ENCODE measurements at regions not wholly inside any gene's neighbourhood (a gene's known extent, or its start where the extent isn't known, plus 50 kb on each side); places are given as distances from the start of the nearest gene placed in this dataset.

DNA sequence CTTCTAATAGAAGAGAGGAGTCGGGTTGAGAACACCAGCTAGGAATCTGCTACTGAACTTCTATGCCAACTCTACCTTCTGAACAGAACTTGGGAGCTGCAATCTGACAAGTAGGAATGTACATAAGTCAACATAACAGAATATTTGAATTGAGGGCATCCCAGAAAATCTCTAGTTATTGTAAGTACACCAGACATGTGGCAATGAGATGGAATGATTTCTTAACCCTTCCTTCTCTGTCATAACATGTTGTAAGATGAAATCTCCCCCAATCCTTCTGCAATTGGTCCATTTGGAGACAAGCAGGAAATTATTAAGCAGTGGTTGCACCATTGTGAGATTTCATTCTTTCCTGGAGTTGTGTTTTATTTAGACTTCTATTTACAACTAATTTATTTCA, 68.7 kb upstream of the TMPO start:
- no peak for DNase-seq (ENCODE audit: low read depth in 3 of 3, low spot score in 2 of 3)

DNA sequence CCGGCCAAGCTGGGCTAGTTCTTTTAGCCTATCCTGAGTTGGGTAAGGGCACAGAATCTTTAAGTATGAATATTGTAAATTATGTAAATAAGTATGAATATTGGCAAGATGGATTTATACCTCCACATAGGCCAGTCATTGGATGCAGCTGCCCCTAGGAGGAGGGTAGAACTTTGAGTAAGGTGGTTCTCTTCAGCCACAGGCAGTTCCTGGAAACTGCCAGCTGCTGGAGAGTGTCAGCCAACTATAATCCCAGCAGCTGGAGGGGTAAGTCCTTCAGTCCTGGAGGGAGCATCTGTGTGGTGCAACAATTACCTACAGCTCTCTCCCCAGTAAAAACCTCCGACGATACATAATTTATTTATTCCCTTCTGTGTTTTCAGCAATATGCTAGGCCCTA, 65.8 kb upstream of the TMPO start:
- DNase-seq (ENCODE audit: low read depth in 3 of 3, low spot score in 2 of 3): no peak

DNA sequence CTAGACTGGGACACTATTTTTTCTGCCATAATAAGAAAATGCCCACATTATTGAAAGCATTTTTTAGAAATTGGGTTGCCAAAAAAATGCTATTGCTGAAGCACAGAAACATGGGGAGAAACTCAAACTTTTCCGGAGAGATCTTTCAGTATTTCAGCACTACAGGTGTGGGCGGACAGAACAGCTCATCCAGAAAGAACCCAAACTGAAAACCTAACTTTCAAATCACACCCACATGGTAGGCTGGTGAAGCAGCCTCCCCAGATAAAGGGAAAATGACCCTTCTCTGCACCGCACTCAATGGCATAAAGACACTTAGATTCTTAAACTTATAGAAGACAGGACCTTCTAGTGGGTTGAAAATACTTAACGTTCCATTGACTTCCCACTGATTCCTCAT, 62.3 kb upstream of the TMPO start:
- DNase-seq (ENCODE audit: low read depth in 3 of 3, low spot score in 2 of 3): no peak

DNA sequence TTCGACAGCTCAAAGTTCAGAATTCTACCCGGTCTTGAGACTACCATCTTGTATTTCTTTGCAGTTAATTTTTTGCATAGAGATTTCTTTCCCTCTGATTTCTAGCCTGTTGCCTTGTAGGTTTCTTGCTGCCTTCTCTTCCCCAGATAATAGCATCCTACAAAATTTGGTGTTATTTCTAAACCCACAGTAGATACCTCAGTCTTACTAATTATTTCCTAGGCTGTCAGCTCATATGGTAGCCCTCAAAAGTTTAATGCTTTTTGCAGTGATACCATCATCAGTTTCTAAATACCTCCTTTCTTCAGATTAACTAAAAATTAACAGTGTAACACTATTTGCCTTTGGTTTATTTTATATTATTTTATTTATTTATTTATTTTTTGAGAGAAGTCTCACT, 61.9 kb upstream of the TMPO start:
- no peak for DNase-seq (ENCODE audit: low read depth in 3 of 3, low spot score in 2 of 3)

DNA sequence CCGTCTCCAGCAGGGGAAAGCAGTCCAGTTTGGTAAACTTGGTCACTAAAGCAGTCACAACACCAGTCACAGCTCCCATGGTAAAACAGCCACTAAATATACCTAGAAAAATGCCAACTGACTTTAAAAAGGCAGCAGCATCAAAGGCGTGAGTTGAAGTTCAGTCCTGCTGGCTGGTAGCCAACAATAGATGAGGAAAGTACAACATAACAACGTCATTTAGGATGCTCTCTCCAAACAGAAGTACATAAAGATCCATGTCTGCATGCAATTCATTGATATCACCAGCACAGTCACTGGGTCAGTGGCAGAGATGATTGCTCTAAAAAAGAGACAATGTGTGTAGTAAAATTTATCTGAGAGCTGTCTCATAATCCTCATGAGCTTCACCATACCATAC, 59.3 kb upstream of the TMPO start:
- DNase-seq (ENCODE audit: low read depth in 3 of 3, low spot score in 2 of 3): no peak

DNA sequence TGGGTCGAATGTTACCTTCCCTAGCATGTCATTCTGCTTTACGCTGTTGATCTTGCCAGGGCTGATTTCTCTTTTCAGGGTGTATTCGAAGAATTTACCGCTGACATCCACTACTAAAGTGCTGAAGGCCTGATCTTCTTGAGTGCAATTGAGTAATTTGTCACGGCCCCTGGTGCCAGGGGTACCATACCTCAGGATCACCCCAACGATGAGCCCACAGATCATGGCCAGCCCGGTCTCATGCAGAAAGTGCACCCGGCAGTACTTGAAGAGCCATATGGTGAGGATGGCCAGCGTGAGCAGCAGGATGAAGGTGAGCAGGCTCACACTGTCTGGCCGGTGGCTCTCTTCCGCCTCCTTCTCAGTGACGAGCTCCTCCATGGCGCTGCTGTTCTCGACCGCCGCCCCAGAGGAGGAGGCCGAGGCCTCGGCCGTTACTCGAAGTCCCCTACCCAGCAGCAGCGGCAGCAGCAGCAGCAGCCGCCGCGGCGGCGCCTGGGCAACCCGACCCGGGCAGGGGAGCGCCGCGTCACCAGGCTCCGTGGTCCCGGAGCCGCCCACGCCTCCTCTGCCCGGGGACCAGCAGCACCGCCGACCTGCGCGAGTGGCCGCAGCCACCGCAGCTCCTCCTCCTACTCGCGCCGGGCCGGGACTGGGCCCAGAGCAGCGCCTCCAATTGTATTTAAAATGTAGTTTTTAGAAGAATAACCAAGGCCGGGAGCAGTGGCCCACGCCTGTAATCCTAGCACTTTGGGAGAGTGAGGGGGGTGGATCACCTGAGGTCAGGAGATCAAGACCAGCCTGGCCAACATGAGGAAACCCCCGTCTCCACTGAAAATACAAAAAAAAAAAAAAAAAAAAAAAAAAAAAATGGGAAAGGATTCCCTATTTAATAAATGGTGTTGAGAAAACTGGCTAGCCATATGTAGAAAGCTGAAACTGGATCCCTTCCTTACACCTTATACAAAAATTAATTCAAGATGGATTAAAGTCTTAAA, 58.5 kb upstream of the TMPO start:
- peak in 2 of 3 donors; percentile 21 to 58 for DNase-seq (ENCODE audit: low read depth in 3 of 3, low spot score in 2 of 3)

DNA sequence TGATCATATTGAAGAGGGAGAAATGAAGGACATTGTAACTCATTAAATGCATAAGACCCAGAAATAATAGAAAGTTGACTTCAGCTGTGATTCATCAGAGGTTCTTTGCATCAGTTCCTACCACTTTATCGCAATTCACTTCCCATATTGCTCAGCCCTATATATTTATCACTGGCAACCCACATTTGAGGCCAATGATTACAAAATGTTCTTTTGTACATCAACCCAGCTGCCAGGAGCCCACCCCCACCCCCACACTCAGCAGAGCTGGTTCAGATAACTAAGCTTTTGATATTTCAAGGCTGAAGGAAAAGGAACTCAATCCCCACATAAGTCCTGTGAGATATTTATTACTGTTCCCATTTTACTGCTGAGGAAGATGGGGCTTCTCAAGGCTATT, 51.2 kb upstream of the TMPO start:
- DNase-seq (ENCODE audit: low read depth in 3 of 3, low spot score in 2 of 3): no peak

DNA sequence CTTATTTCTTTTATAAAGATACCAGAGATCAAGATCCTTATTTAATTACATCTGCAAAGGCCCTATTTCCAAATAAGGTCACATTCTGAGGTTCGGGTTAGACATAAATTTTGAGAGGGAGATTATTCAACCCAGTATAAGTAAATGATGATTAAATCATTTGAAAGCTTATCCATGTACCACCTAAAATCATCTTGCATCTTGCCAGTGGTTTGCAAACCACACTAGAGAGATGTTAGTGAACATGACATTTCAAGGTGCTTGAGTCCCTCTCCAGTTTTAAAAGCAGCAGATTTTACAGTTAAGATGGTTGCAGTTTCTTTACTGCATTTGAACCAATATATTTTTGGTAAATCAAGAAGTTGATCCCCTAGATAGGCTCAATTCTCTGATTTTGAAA, 49.9 kb upstream of the TMPO start:
- no peak for DNase-seq (ENCODE audit: low read depth in 3 of 3, low spot score in 2 of 3)

Data from right renal cortex interstitium (tissue), 3 donors.